HG03095 (cell line): ENCODE measurements at regions not wholly inside any gene's neighbourhood (a gene's known extent, or its start where the extent isn't known, plus 50 kb on each side); places are given as distances from the start of the nearest gene placed in this dataset.
"Not testable (repeated sequence)": the region's sequence is repeated elsewhere in the genome, so short reads cannot be mapped to it uniquely, and the experiment has no call there.

Experiments used
- ATAC-seq: cut with Tn5 transposase; IDR thresholded peaks from one replicate; pipeline ENCODE4 v1.9.1; 2021; ENCODE audit warnings: moderate library complexity; ENCODE audit not compliant: unreplicated experiment

GRCh38 chr4:65999518-65999871 lies 329.2 kb upstream of the EPHA5 start:
- no peak for ATAC-seq

GRCh38 chr4:65998807-65999517 lies 328.7 kb upstream of the EPHA5 start:
- ATAC-seq: not testable (repeated sequence)

GRCh38 chr4:65983061-65983460 lies 312.8 kb upstream of the EPHA5 start:
- no peak for ATAC-seq

- ATAC-seq: no peak
Measured at GRCh38 chr4:65976287-65976686, 306.0 kb upstream of the EPHA5 start.

- no peak for ATAC-seq
Measured at GRCh38 chr4:65973186-65973585, 302.9 kb upstream of the EPHA5 start.

GRCh38 chr4:65971686-65972085 lies 301.4 kb upstream of the EPHA5 start:
- no peak for ATAC-seq

GRCh38 chr4:65968831-65969558 lies 298.7 kb upstream of the EPHA5 start:
- no peak for ATAC-seq

- no peak for ATAC-seq
Measured at GRCh38 chr4:65960751-65961150, 290.5 kb upstream of the EPHA5 start.

- ATAC-seq: no peak
Measured at GRCh38 chr4:65954416-65954815, 284.1 kb upstream of the EPHA5 start.

GRCh38 chr4:65951177-65951576 lies 280.9 kb upstream of the EPHA5 start:
- ATAC-seq: no peak

- no peak for ATAC-seq
Measured at GRCh38 chr4:65943076-65943475, 272.8 kb upstream of the EPHA5 start.

GRCh38 chr4:65924843-65925242 lies 254.6 kb upstream of the EPHA5 start:
- ATAC-seq: no peak

GRCh38 chr4:65923616-65924015 lies 253.3 kb upstream of the EPHA5 start:
- ATAC-seq: no peak

GRCh38 chr4:65921180-65921579 lies 250.9 kb upstream of the EPHA5 start:
- no peak for ATAC-seq

- no peak for ATAC-seq
Measured at GRCh38 chr4:65918872-65919271, 248.6 kb upstream of the EPHA5 start.

- ATAC-seq: no peak
Measured at GRCh38 chr4:65918212-65918611, 247.9 kb upstream of the EPHA5 start.

GRCh38 chr4:65917486-65917885 lies 247.2 kb upstream of the EPHA5 start:
- ATAC-seq: no peak

GRCh38 chr4:65911720-65912119 lies 241.4 kb upstream of the EPHA5 start:
- no peak for ATAC-seq

GRCh38 chr4:65893957-65894755 lies 223.9 kb upstream of the EPHA5 start:
- no peak for ATAC-seq

- no peak for ATAC-seq
Measured at GRCh38 chr4:65893271-65893670, 223.0 kb upstream of the EPHA5 start.

GRCh38 chr4:65880594-65880993 lies 210.3 kb upstream of the EPHA5 start:
- no peak for ATAC-seq
